T47D (cell line): ENCODE measurements at regions not wholly inside any gene's neighbourhood (a gene's known extent, or its start where the extent isn't known, plus 50 kb on each side); places are given as distances from the start of the nearest gene placed in this dataset.

ENCODE experiments used
- DNase-seq, 2 experiments: peaks; one replicate each; pipeline versions ENCODE4 v3.0.0 to v3.0.0-alpha.2; 2011 to 2012; ENCODE audit warnings: low read depth in 1 of 2, low spot score in 1 of 2
- JUND ChIP-seq: IDR thresholded peaks from 2 replicates; pipeline ENCODE4 v1.6.1; 2012; ENCODE audit warnings: low read depth
- in situ Hi-C: cut with HindIII; loops from 2 replicates; pipeline ENCODE4 v1.10.0; 2016; ENCODE audit warnings: low sequenced_read_pairs, low pct_unique_long_range_greater_than_20kb

DNA sequence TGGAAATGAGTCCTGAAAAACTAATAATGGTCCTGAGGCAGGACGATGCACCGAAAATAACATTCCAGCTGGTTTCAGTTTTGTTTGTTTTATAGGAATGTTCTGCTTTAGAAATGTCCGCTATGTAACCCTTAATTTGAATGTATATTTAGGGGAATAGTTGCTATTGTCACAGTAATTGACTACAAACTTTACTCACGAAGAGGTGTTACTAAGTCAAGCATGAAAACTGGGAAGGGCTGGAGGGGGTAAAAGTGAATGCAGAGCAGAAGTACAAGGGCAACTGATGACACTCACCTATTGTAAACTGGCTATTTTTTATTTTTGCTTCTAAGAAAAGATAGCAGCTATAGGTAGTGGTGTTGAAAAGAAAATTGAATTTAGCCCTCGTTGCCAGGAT, 230.7 kb upstream of the SYT10 start:
- in situ Hi-C loops: no loop called here
- TF ChIP-seq JUND: no peak
- DNase-seq: no peak

DNA sequence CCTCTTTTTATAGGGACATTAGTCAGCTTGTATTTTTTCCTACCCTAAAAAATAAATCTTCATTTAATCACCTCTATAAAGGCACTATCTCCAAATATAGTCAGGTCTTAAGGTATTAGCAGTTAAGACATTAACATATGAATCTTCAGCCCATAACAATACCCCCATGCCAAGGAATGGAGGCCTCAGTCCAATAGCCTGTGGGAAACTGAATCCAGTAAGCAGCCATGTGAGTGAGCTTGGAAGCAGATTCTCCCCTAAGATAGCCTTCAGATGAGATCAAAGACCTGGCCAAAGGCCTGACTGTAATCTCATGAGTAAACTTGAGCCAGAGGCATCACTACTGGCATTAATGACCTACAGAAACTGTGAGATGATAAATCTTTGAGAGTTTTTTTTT, 232.1 kb upstream of the SYT10 start:
- DNase-seq: no peak
- TF ChIP-seq JUND: no peak
- in situ Hi-C loops: no loop called here

DNA sequence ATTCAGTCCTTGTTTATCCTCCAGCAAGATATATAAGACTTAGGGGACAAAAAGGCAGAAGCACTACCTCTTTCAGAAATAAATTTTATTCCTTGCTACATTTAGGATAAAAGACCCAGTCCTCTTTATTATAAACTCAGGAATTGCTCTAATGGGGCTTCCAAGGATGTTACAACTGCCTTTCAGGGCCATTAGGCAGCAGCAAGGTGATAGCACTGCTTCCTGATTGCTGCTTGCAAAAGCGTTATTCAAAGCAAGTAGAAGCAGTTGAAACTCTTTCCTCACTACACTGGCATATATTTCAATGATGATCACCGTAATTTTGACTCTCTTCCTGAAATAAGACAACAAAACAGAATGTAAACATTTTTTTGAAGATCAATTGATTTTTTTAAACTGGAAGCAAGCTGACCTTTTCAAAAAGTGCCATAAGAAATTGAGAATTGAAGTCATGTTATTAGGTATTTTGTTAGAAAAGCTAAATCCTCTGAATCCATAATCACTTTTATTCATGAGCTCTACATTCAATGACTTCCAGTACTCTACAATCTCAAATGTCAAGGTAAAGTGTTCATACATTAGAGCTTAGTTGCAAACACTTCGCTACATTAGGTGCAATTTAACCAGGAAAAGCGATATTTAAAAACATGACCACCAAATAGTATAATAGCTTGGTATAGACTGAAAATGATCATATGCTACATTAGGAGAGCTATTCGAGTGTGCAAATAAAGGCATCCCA, 233.4 kb upstream of the SYT10 start:
- no peak for DNase-seq
- in situ Hi-C loops: no loop called here
- no peak for TF ChIP-seq JUND

DNA sequence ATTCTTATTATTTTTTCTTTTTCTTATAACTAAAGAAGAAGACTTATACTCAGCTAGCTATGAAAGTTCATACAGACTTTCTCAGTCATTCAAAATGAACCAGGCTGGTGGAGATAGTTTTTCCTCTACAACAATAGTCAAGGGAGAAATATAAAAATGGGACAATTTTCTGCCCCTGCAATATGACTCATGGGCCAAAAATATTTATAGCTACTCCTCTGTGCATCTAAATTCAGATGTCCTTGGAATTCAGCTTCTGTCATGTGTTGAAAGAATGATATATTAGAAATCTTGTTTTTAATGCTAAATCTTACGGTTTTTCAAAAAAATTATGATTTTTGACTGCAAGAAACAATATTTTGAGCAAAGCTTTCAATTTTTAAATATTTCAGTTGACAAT, 237.2 kb upstream of the SYT10 start:
- no peak for DNase-seq
- in situ Hi-C loops: no loop called here
- no peak for TF ChIP-seq JUND

DNA sequence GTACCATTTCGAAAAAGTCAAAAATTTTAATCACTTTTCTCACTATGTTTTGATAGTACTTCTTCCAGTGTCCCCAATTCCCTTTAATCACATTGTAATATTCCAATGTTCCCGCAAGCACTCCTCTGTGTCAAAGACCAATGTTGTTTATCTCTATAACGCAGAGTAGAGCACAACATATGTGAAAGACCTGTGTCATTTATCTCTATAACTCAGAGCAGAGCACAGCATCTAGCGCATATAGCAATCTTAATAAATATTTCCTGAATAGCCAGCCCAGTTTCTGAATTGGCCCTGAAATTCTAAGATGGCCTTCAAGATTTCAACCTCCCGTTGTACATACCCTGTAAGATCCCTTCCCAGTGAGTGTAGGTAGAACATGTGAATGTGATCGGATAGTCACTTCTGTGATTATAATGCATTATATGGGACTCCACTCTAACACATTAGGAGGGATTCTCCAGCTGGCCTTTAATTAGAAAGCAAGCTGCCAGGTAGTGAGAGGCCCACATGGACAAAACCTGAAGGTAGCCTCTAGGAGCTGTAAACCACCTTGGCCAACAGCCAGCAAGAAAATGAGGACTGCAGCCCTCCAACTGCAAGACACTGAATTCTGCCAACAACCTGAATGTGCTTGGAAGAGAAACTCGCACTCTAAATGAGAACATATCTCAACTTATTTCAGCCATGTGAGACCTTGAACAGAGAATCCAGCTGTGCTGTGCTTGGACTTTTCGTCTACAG, 238.8 kb upstream of the SYT10 start:
- no peak for DNase-seq
- no peak for TF ChIP-seq JUND
- in situ Hi-C loops: no loop called here

DNA sequence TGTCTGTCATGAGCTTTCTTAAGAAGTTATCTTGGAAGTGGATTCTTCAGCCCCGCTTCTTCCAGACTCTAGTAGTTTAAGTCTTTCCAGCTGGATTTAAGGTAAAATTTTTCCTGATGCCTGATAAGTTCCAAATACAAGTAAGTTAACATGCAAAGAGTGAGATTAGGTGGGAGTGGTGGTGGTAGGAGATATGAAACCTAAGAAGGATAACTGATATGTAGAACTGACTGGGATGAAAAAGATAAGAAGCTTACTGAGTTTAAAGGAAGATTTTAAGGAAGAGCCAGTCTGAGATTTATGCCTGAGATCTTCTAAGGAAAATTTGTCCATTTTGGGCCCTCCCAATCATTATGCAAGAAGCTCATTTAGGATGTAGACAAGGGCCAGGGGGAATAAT, 250.9 kb upstream of the SYT10 start:
- in situ Hi-C loops: no loop called here
- DNase-seq: no peak
- no peak for TF ChIP-seq JUND

DNA sequence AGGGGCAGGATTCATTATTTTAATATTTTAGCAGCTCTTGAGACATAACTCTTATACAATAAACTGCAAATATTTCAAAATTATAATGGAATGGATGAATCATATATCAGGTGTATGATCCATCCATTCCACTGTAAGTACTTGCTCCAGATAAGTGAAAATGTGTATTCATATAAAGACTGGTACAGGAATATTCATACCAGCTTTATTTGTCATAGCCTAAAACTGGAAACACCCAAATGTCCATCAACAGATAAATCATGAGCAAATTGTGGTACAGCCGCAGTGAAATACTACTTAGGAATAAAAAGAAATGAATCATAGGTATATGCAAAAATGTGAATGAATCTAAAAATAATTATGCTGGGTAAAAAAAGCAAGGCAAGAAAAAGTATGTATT, 263.6 kb upstream of the SYT10 start:
- no peak for DNase-seq
- in situ Hi-C loops: no loop called here
- TF ChIP-seq JUND: no peak

DNA sequence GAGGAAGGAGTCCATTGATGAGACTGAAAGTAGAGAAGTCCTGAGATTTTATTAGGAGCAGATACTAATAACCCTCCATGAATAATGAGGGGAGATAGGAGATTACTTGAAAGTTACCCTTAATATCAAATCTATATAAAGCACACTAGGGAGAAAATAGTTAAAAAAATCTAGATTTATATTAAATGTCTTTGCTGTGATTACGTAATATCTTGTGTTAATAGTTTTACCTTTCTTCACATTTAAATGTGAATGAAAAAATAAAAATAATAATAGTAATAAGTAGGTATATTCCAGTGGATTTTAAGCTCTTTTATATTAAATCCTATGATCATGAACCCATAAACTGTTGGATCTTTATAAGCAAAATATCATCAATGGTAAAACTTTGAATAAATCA, 267.3 kb upstream of the SYT10 start:
- in situ Hi-C loops: no loop called here
- TF ChIP-seq JUND: no peak
- no peak for DNase-seq

DNA sequence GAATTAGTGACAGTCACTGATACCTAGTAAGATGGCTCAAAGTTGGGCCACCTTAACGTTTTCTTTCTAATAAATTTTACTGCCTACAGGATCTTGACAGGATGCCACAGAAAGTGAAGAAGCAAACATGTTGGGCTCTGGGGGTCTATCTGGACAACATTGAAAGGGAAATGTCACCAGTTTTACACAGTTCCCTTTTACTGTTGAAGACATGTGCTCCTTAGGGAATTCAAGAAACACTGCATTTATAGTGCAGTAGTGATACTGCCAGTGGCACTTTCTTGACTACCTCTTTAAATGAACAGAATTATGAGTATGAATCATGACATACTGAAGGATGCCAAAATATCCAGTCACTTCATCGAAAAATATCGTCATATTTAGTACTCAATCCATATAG, 269.3 kb upstream of the SYT10 start:
- in situ Hi-C loops: no loop called here
- DNase-seq: no peak
- no peak for TF ChIP-seq JUND

DNA sequence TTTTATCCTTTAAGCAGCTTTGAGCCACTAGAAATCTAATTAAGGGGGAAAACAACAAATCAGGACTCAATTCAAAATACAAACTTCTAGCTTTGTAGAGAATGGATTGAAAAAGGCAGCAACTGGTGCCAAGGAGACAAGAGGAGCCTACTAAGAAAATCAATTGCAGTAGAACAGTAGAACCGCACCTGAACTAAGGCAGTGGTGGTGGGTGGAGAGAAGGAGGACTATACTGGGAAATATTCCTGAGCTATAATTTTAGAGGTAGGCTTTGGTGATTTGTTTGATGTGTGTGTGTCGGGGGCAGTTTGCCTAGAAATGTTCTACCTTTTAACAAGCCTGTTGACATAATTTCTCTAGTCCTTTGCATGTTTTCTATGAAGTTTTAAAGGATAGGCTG, 270.9 kb upstream of the SYT10 start:
- no peak for DNase-seq
- TF ChIP-seq JUND: no peak
- in situ Hi-C loops: no loop called here

DNA sequence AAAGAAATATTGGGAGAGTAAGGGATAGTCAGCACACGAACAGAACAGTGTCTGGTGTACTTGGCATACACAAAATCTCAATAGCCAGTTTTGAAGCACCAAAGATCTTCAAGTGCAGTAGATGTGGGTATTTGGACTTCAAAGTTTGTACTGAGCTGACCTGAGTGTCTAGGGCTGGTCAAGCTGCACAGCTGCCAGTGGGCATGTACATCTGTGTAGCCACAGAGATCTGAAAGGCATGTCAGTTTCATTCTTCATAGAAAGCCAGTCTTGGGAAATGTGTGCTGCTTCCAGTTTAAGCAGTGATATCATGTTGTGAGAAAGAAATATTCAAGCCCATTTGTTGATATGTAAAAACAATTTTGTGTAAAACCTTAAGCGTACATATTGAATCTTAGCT, 279.0 kb upstream of the SYT10 start:
- TF ChIP-seq JUND: no peak
- no peak for DNase-seq
- in situ Hi-C loops: no loop called here

DNA sequence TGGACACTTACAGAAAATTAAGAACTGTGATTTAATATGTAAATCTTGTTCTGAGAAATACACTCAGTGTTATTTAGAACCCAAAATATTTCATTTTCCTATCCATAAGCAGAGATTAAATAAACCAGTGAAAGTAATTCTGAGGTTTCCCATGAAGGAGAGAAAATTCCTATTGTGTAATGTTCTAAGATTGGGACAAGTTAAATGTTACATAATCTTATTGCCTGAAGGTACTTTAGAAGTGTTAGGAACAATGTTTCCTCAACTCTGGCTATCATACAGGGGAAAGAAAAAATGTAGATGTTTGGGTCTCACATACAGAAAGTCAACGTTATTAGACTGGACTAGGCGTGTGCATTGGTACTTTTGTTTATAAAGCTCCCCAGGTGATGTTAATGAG, 281.9 kb upstream of the SYT10 start:
- TF ChIP-seq JUND: no peak
- in situ Hi-C loops: no loop called here
- DNase-seq: no peak

DNA sequence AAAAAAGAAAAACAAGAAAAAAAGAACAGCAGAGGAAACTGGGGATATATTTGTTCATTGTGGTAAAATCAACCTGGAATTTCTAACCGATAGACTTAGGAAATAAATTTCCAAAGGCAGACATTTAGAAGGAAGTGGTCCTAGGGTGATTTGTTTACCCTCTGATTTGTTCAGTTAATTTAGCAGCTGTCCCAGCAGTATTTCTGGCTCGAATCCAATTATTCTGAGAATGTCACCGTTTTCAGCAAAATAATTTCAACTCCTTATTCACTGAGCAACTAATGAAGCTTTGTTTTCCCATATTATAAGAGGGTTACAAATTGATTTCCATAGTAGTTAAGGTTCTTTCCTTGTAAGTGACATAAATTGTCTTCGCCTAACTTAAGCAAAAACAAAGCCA, 285.2 kb upstream of the SYT10 start:
- TF ChIP-seq JUND: no peak
- DNase-seq: no peak
- in situ Hi-C loops: no loop called here

DNA sequence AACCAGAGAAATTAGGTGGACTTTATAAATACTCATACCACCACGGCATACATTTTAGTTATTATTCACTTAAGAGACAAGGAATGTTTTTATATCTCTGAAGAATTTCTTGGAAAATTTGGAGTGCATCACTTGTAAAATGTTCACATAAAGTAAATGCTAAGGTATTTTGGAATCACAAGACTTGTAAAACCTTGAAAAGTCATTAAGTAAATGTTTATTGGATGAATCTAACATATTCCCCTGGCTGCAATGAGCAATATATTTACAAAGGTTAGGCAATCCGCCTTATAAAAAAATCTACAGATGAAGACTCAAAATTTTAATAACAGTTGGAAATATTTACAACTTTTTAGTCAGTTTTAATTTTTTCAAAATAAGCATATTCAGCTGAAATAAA, 287.4 kb upstream of the ALG10 start:
- no peak for TF ChIP-seq JUND
- no peak for DNase-seq
- in situ Hi-C loops: no loop called here
